SJCRH30 (cell line): ENCODE measurements at regions not wholly inside any gene's neighbourhood (a gene's known extent, or its start where the extent isn't known, plus 50 kb on each side); places are given as distances from the start of the nearest gene placed in this dataset.
A peak's percentile ranks its signal among the peaks of the same experiment; 100 is the strongest.

Experiments
- DNase-seq, 2 experiments: peaks; one replicate each; pipeline ENCODE4 v3.0.0-alpha.2; 2015 to 2020
- H3K27ac ChIP-seq: fragments of 250-450 bp; sonication (Bioruptor Pico); 2 replicates; pipeline ENCODE4 v1.5.1; 2020; ENCODE audit warnings: mild to moderate bottlenecking, moderate library complexity
- H3K27me3 ChIP-seq: fragments of 250-450 bp; sonication (Bioruptor Pico); 2 replicates; pipeline ENCODE4 v1.5.1; 2020; ENCODE audit warnings: mild to moderate bottlenecking, moderate library complexity
- H3K36me3 ChIP-seq: fragments of 250-450 bp; sonication (Bioruptor Pico); 2 replicates; pipeline ENCODE4 v1.5.1; 2020; ENCODE audit warnings: mild to moderate bottlenecking, moderate library complexity
- H3K4me1 ChIP-seq: fragments of 250-450 bp; sonication (Bioruptor Pico); 2 replicates; pipeline ENCODE4 v1.5.1; 2020; ENCODE audit warnings: mild to moderate bottlenecking, moderate library complexity
- H3K4me3 ChIP-seq: fragments of 250-450 bp; sonication (Bioruptor Pico); 2 replicates; pipeline ENCODE4 v1.5.1; 2020; ENCODE audit warnings: mild to moderate bottlenecking, moderate library complexity
- H3K9me3 ChIP-seq: fragments of 250-450 bp; sonication (Bioruptor Pico); replicated peaks from 2 replicates; pipeline ENCODE4 v1.5.1; 2020; ENCODE audit warnings: mild to moderate bottlenecking, moderate library complexity

DNA sequence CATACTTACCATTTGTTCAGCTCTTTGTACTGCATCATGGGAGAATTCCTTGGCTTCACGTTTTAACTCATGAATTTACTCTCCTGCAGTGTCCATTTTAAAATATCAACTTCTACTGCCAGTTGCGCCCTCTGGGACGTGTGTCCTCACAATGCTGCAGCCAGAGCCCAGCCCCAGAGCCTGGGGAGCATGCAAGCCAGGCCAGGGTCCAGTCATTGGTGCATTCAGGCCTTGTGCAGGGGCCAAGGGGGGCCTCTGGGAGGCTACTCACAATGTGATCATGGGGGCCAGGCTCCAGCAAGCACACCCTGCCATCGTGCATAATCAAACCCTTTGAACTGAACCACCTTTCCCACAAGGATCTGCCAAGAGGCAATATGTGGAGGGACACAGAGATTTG, 105.6 kb upstream of the CCDC112 start:
- no peak for DNase-seq
- Histone ChIP-seq H3K4me1 (no peaks in the 10 kb centered on the region; the same call in 1 of the 2 replicates), H3K9me3 (no peaks in the 10 kb centered on the region), H3K4me3 (no peak overlapping the region), H3K36me3 (no peaks in the 10 kb centered on the region), H3K27ac (no peak overlapping the region), H3K27me3 (no peaks in the 10 kb centered on the region)

DNA sequence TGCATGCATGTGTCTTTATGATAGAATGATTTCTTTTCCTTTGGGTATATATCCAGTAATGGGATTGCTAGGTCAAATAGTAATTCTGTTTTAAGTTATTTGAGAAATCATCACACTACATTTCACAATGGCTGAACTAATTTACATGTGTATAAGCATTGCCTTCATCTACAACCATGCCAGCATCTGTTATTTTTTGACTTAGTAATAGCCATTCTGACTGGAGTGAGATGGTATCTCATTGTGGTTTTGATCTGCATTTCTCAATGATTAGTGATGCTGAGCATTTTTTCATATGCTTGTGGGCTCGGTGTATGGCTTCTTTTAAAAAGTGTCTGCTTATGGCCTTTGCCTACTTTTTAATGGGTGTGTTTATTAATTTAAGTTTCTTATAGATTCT, 102.3 kb upstream of the CCDC112 start:
- H3K27ac ChIP-seq = no peak overlapping the region
- DNase-seq = no peak
- no peaks in the 10 kb centered on the region for H3K27me3 ChIP-seq
- no peaks in the 10 kb centered on the region; the same call in 1 of the 2 replicates for H3K4me1 ChIP-seq
- no peaks in the 10 kb centered on the region for H3K9me3 ChIP-seq
- H3K36me3 ChIP-seq = no peaks in the 10 kb centered on the region
- no peak overlapping the region for H3K4me3 ChIP-seq

DNA sequence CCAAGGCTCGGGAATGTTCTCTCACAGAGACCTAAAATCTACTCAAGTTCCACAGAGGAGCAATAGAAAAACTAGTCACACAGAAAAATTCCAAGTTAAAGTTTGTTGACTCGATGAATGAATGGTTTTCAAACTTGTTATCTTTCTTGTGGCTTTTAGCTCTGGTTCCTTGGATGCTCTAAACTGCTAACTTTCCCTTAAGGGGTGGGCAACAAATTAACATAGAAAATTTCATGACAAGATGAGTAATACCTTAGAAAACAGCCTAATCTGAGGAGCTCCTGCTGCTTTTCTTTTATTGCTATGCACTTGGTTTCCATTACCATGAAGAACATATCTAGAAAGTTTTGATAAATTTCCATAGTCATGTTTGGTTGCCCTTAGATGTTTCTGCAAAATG, 100.2 kb upstream of the CCDC112 start:
- Histone ChIP-seq H3K27ac (no peak overlapping the region), H3K9me3 (no peaks in the 10 kb centered on the region), H3K4me1 (no peaks in the 10 kb centered on the region; the same call in 1 of the 2 replicates), H3K36me3 (no peaks in the 10 kb centered on the region), H3K27me3 (no peaks in the 10 kb centered on the region), H3K4me3 (no peak overlapping the region)
- DNase-seq = no peak

DNA sequence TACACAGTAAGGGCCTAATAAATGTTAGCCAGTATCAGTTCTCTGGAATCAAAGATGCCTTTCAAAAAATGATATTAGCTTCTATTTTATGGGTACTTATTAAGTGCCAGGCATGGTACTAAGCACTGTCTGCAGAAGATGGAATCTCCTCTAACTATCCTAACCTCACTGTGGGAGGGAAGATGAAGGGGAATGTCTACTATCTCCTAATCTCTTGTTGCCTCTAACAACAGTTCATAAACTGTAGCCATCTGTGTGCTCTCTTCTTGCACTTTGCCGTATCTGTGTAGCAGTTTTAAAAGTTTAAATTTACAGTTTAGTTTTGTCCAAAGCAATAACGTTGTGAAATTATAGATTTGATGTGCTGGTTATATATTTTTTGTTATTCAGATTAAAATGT, 99.6 kb upstream of the CCDC112 start:
- Histone ChIP-seq H3K4me3 (no peak overlapping the region), H3K36me3 (no peaks in the 10 kb centered on the region), H3K27me3 (no peaks in the 10 kb centered on the region), H3K27ac (no peak overlapping the region), H3K4me1 (no peaks in the 10 kb centered on the region; the same call in 1 of the 2 replicates), H3K9me3 (no peaks in the 10 kb centered on the region)
- no peak for DNase-seq

DNA sequence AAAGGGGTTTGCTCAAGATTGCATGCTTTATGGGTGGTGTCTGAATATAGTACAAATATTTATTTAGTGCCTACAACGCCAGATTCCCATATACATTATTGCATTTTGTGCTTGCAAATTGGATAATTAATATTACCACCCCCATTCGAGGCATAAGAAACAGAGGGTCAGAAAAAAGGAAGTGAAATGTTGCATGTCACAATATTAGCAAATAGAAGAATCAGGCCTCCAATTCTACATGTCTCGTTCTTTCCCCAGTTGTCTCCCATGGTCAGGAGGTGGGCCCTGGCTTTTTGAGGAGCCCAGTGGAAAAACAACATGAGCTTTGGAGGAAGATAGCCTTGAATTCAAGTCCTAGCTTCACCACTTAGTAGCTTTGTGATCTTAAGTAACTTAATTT, 98.1 kb upstream of the CCDC112 start:
- Histone ChIP-seq H3K9me3 (no peaks in the 10 kb centered on the region), H3K36me3 (no peaks in the 10 kb centered on the region), H3K27ac (no peak overlapping the region), H3K4me3 (no peak overlapping the region), H3K27me3 (no peaks in the 10 kb centered on the region), H3K4me1 (no peaks in the 10 kb centered on the region; the same call in 1 of the 2 replicates)
- DNase-seq = no peak

DNA sequence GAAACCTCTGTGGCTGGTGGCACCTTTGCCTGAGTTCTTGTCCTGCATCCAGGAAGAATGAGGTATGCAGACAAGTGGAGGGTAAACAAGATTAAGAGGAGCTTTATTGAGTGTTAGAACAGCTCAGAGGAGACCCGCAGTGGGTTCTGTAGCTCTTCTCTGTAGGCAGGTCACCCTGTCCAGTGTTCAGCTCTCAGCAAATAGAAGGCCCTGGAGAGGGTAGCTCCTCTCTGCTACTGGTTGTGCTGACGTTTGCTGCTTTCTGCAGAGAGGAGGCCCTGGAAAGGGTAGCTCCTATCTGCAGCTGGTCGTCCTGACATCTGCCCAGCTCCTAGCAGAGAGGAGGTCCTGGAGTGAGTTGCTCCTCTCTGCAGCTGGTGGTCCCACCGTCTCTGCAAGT, 96.8 kb upstream of the CCDC112 start:
- no peaks in the 10 kb centered on the region; the same call in 1 of the 2 replicates for H3K4me1 ChIP-seq
- no peak overlapping the region for H3K27ac ChIP-seq
- no peaks in the 10 kb centered on the region for H3K27me3 ChIP-seq
- H3K36me3 ChIP-seq = no peaks in the 10 kb centered on the region
- DNase-seq = no peak
- H3K9me3 ChIP-seq = no peaks in the 10 kb centered on the region
- H3K4me3 ChIP-seq = no peak overlapping the region

DNA sequence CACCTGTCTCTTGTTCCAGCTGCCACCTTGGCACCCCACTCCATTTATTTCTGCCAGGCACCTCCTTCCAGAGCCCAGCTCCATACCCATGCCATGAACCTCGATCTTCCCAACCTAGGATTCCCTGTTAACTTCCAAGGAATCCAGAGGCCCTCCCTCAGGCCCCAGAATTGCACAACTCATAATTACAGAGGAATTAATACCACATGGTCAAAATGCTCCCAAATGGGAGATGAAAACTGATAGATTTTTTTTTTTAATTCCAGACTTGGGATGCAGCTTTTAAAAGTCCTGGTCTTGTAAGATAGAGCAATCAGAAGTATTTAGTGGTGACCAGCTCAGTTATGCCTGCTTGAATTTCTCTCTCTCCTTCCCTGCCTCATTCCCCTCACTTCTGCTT, 96.2 kb upstream of the CCDC112 start:
- no peak overlapping the region for H3K27ac ChIP-seq
- no peak for DNase-seq

DNA sequence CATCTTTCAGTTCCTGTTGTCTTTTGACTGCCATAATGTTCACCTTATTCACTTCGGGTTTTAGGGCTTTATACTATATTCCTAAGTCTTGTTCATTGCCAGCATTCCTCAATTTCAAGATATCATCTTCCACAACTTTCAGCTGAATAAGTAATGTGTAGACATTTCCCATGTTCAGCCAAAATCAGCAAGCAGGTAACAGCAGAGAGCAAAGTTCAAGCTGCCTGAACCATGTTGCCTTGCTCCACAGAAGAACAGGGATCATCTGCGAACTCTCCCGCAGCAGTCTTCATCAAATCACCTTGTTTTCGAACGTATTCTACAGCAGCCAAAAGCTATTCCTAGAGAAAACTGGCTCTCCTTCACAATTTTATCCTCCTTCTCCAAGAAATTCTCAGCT, 95.3 kb upstream of the CCDC112 start:
- Histone ChIP-seq H3K27ac (no peak overlapping the region), H3K27me3 (no peaks in the 10 kb centered on the region)

More for the DNA sequence above, 96.2 kb upstream of the CCDC112 start:
- H3K9me3 ChIP-seq = no peaks in the 10 kb centered on the region
- no peaks in the 10 kb centered on the region for H3K27me3 ChIP-seq
- no peaks in the 10 kb centered on the region for H3K4me1 ChIP-seq
- no peak overlapping the region for H3K4me3 ChIP-seq
- no peaks in the 10 kb centered on the region for H3K36me3 ChIP-seq

DNA sequence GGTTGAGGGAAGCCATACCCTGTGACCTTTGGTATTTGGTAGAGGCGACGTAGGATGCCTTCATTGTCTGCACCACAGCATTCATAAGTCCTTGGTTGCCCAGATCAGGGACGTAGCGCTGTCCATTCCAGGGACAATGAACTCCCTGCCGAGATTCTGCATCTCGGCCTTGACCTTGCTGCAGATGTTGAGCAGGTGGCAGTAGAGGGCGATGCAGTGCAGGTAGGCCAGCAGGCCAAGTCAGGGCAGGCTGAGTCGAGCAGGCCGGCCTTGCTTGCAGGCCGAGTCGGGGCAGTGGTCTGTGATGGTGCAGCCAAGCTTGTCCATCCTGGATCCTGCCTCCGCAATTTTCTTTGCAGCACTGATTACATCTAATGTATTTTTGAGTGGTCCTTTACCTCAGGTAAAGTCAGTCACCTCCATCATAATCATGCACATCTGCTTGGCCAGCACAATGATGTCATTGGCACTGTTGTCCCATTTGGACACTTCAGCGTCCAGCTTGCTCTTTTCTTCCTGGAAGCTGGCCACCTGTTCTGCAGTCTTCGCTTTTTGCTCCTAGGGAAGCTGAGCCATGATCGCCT, 93.4 kb upstream of the CCDC112 start:
- no peaks in the 10 kb centered on the region for H3K9me3 ChIP-seq
- no peaks in the 10 kb centered on the region for H3K36me3 ChIP-seq
- no peak overlapping the region for H3K4me3 ChIP-seq
- no peak for DNase-seq
- no peak overlapping the region for H3K27ac ChIP-seq
- H3K27me3 ChIP-seq = no peaks in the 10 kb centered on the region
- no peaks in the 10 kb centered on the region for H3K4me1 ChIP-seq

More for the DNA sequence above, 95.3 kb upstream of the CCDC112 start:
- Histone ChIP-seq H3K9me3 (no peaks in the 10 kb centered on the region), H3K36me3 (no peaks in the 10 kb centered on the region), H3K4me1 (no peaks in the 10 kb centered on the region), H3K4me3 (no peak overlapping the region)
- DNase-seq = no peak

DNA sequence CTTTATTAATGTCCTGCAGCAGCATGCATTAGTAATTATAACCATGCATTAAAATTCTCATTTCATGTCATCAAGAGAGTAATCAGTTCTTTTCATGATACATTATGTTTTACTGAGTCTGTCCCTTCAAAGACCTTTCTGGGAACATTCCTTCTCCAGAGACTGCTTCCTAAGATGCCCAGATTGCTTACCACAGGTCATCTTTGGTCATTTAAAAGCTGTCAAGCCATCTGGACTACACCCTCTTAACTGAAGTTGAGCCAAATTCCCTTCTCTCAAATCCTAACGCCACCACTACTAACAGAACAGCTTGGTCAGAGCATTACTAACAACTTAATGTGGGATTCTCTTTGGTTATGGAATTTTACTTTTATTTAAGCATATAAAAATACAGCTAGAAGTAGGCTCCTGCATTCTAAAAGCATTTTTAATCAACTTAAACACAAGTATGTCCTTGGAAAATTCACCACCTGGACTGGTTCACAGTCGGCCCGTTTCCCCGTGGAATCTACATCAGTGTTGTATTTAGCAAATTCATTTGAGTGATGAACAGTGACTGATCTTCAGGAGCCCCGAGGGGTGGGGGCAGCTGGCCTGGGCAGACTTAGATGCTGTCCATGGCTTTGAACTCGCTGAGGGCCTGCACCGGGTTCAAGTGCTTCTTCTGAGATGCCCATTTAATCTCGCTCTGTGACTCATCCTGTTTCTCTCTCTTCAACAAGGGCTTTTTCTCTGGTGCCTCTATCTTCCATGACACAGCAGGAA, 92.8 kb upstream of the CCDC112 start:
- Histone ChIP-seq H3K4me1 (no peaks in the 10 kb centered on the region), H3K36me3 (no peaks in the 10 kb centered on the region), H3K4me3 (no peak overlapping the region), H3K27ac (no peak overlapping the region), H3K27me3 (no peaks in the 10 kb centered on the region), H3K9me3 (no peaks in the 10 kb centered on the region)
- no peak for DNase-seq

DNA sequence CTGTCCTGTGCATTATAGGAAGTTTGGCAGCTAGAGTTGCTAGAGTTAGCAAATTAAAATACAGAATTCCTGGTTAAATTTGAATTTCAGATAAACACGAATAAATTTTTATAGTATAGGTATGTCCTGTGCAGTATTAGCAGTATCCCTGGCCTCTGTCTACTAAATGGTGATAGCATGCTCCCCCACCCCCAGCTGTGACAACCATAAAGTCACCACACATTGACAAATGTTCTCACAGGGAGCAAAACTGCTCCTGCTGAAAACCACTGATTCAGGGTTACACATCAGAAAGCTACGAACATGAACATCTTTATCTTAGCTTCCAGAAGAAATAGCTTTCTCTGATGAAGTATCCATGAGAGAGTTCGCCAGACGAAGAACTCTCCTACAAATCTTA, 91.8 kb upstream of the CCDC112 start:
- H3K36me3 ChIP-seq = no peaks in the 10 kb centered on the region
- H3K27ac ChIP-seq = no peak overlapping the region
- no peaks in the 10 kb centered on the region for H3K27me3 ChIP-seq
- H3K9me3 ChIP-seq = no peaks in the 10 kb centered on the region
- H3K4me3 ChIP-seq = no peak overlapping the region
- DNase-seq = no peak
- H3K4me1 ChIP-seq = no peaks in the 10 kb centered on the region

DNA sequence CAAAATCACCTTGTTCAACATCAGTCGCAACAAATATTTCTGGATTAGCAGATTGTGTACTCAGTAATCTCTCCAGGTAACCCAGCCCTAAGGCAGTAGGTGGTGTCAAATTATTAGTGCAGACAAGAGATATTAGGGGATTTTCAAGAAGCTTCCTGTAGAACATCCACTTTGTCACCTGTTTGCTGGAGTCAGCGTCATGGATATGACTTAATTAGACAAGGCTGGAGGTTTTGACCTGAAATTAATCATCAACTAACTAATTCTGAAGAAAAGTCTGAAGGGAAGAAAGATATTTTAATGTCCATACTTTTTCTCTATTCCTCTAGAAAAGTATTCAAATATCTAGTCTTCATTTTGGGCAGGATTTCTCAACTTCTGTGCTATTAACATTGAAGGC, 91.4 kb upstream of the CCDC112 start:
- Histone ChIP-seq H3K36me3 (no peaks in the 10 kb centered on the region), H3K27ac (no peak overlapping the region), H3K9me3 (no peaks in the 10 kb centered on the region), H3K4me3 (no peak overlapping the region), H3K4me1 (no peaks in the 10 kb centered on the region), H3K27me3 (no peaks in the 10 kb centered on the region)
- no peak for DNase-seq

DNA sequence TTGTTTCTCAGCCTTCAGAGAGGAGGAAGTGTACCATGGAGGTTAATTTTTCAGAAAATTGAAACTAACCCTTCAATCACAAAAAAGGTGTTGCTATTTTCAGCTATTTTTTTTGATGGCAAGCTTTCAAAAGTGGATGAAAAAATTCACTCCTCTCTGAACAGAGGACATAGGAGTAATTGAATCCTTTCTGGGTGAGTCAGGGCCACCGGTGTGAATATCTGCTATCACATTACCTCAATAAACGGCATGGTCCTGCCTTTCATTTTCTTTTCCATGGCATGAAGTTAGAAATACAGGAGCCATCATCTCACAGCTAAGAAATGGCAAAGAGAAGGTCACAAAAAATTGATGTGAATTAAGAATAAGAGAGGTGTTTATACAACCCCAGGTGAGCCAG, 90.2 kb upstream of the CCDC112 start:
- H3K36me3 ChIP-seq = no peaks in the 10 kb centered on the region
- H3K27ac ChIP-seq = no peak overlapping the region
- no peaks in the 10 kb centered on the region for H3K4me1 ChIP-seq
- no peaks in the 10 kb centered on the region for H3K27me3 ChIP-seq
- no peaks in the 10 kb centered on the region for H3K9me3 ChIP-seq
- H3K4me3 ChIP-seq = peak overlapping the region; percentile 3; the same call in 1 of the 2 replicates
- DNase-seq = no peak

DNA sequence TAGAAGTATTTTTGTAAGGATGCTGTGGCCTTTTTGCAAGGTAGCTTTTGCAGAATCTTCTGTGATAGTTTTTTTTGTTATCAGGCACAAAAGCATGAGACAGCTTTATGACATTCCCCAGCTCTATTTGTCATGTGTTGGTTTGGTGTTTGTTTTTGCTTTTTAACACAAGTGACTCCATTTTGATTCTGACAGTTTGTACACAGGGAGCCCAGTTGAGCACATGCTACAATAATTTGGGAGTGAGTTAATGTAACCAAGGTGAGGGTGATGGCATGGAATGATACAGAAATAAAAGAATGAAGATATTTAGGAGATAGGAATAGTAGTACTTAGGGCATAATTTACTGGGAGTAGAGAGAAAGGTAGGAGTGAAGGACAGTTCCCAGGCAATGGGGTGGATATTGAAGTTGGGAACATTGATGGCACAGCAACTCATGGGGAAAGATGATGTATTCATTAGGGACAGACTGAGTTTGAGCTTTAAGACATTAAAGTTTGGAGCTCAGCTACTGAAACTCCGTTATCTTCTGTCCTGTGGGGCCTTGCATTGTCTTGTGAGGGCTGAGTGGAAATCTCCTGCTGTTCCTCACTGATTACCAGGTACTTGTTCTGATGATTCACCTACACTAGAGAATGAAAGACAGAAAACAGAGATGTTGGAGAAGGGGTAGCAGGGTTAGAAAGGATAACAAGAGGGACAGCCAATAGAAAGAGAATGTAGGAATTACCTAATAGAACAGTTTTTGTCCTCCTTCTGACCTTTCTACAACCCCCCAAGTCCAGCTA, 88.3 kb upstream of the CCDC112 start:
- Histone ChIP-seq H3K27ac (no peak overlapping the region), H3K4me3 (no peak overlapping the region), H3K4me1 (no peaks in the 10 kb centered on the region), H3K36me3 (no peaks in the 10 kb centered on the region), H3K27me3 (no peaks in the 10 kb centered on the region), H3K9me3 (no peaks in the 10 kb centered on the region)
- no peak for DNase-seq

DNA sequence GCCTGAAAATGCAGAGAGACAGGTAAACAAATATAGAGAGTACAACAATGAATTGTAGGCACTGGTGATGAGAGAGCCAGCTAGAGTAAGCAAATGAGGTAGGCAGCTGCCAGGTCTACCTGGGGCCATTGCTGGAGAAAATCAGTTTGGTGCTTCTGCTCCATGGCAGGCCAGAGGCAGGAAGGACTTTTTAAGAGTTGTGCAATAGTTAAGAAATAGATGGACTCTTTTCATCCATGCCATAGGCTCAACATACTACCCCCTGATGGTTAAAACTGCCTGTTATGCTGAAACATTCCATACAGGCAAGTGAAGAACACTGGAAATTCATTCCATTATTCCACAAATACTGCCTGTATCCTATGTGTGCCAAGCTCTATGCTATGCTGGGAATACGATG, 86.5 kb upstream of the CCDC112 start:
- no peak overlapping the region for H3K27ac ChIP-seq
- H3K4me1 ChIP-seq = no peaks in the 10 kb centered on the region
- H3K27me3 ChIP-seq = no peaks in the 10 kb centered on the region
- no peak for DNase-seq
- no peaks in the 10 kb centered on the region for H3K36me3 ChIP-seq
- H3K9me3 ChIP-seq = no peaks in the 10 kb centered on the region
- H3K4me3 ChIP-seq = no peak overlapping the region
